ENCODE measurements at regions not wholly inside any gene's neighbourhood (a gene's known extent, or its start where the extent isn't known, plus 50 kb on each side); places are given as distances from the start of the nearest gene placed in this dataset.

DNA sequence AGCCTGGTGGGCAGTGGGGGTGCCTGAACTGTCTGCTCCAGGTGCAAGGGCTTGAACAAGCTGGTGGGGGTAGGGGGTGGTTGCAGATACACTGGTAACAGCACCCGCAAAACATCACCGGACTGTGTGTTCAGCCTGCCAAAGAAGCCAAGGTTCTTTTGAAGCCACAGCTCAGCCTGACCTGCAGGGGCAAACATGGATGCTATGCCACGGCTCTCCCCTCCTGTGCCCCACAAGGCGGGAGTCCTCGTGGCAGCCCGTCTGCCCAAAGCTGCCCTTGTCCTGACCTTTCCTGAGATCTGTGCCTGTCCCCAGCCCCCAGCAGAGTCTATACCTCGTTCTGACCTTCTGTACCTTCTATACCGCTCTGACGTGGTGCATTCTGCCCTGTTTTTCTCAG lies 285.7 kb downstream of the GLRX3 start:
- in situ Hi-C loops (cut with MboI; ENCODE audit: low pct_unique_long_range_greater_than_20kb, low sequenced_read_pairs, unreplicated experiment), result no loop called here
- DNase-seq (ENCODE audit: low spot score), result no peak
- TF ChIP-seq, protein P1, sequence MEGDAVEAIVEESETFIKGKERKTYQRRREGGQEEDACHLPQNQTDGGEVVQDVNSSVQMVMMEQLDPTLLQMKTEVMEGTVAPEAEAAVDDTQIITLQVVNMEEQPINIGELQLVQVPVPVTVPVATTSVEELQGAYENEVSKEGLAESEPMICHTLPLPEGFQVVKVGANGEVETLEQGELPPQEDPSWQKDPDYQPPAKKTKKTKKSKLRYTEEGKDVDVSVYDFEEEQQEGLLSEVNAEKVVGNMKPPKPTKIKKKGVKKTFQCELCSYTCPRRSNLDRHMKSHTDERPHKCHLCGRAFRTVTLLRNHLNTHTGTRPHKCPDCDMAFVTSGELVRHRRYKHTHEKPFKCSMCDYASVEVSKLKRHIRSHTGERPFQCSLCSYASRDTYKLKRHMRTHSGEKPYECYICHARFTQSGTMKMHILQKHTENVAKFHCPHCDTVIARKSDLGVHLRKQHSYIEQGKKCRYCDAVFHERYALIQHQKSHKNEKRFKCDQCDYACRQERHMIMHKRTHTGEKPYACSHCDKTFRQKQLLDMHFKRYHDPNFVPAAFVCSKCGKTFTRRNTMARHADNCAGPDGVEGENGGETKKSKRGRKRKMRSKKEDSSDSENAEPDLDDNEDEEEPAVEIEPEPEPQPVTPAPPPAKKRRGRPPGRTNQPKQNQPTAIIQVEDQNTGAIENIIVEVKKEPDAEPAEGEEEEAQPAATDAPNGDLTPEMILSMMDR (IDR thresholded peaks at IDR 0.05; ENCODE audit: extremely low read depth, insufficient read depth, missing control alignments), result no peak

DNA sequence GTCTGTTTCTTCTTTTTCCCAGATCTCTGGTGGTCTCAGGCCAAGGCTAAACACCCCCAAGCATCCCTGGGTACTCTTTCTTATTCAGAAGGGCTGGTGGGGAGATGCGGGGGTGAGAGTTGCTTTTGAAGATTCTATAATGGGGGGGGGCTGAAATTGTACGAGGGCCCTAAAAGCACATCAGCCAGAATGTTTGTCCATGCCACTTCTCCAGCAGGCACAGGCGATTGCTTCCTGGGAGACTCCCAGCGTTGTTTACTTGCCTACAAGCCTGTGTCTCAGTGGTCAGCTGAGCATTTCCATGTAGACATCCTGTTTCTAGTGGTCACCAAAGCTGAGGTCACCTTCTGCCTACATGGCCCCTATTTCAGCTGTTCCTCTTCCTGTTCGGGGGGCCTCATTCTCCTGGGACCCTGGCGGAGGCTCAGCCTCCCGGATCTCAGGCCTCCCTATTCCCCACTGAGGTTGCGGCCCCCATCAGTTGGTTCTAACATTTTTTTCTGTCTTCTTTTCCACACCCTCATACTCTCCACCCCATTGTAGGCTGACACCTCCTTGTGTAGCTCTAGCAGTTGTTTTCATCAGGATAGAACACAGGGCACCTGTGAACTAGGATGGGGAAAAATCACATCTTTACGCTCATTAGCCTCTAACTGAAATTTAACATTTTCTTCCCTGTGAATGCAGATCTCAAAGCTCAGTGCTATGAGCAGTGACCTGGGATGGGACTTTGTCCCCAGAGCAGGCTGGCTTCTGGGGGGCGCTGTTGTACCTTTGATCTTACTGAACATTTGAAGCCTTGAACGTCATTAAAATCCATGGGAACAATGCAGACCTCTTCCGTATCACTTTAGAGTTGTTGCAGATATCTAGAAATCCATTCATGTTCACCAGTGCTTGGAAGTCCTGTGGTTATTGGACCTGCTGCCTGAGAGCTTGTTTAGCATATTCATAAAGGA lies 286.5 kb downstream of the GLRX3 start:
- TF ChIP-seq, protein P1 (IDR thresholded peaks at IDR 0.05; ENCODE audit: extremely low read depth, insufficient read depth, missing control alignments), result no peak
- no peak for DNase-seq (ENCODE audit: low spot score)
- in situ Hi-C loops (cut with MboI; ENCODE audit: low pct_unique_long_range_greater_than_20kb, low sequenced_read_pairs, unreplicated experiment), result no loop called here

DNA sequence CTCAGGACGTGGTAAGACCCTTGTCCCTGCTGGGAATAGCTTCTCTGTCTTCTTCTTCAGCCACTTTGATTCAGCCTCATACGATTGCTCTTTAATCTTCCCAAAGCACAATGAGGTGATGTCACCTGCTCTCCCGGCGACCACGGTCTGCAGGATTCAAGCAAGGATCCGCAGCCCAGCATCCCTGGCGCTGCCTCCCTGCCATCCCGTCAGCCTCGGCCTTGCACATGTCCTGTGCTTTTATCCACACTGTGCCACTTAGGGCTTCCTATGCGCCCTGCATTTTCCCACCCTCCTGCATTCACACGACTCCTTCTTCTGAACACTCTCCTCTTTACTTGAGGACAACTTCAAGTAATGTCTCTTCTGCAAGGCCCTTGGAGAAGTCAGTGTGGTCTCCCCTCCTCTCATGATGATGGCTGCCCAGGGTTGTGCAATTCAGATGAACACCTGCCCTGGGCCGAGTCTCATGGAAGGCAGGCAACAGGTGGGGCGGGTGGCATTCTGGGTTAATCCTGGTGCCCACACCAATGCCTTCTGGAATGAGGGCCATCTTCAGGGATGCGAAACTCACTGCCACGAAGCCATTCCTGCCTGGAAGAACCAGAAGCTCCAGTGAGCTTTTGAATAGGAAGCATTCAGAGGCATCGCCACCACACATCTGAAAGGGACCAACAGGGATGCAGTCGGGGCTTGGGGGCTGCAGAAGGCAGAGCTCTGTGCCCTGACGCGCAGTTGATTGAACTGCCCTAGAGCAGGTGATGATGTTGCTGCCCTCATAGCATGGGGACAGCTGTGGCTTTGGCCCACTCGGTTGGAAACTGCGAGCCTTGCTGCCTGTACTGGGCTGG lies 287.5 kb downstream of the GLRX3 start:
- DNase-seq (ENCODE audit: low spot score), result no peak
- in situ Hi-C loops (cut with MboI; ENCODE audit: low pct_unique_long_range_greater_than_20kb, low sequenced_read_pairs, unreplicated experiment), result no loop called here
- TF ChIP-seq, protein P1 (IDR thresholded peaks at IDR 0.05; ENCODE audit: extremely low read depth, insufficient read depth, missing control alignments), result no peak

DNA sequence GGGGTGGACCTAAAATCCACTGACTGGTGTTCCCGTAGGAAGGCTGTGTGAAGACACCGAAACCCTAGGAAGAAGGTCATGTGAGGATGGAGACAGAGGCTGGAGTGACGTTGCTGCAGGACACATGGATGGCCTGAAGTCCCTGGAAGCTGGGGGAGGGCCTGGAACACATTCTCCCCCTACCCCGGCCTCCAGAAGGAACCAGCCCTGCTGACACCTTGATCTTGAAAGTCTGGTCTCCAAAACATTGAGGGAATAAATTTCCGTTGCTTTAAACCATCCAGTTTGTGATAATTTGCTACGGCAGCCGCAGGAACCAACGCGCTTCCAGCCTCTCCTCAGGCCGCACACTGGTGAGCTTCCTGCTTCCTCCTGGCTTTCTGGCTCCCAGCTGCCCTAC lies 288.2 kb downstream of the GLRX3 start:
- TF ChIP-seq, protein P1 (IDR thresholded peaks at IDR 0.05; ENCODE audit: extremely low read depth, insufficient read depth, missing control alignments), result no peak
- in situ Hi-C loops (cut with MboI; ENCODE audit: low pct_unique_long_range_greater_than_20kb, low sequenced_read_pairs, unreplicated experiment), result no loop called here
- no peak for DNase-seq (ENCODE audit: low spot score)

DNA sequence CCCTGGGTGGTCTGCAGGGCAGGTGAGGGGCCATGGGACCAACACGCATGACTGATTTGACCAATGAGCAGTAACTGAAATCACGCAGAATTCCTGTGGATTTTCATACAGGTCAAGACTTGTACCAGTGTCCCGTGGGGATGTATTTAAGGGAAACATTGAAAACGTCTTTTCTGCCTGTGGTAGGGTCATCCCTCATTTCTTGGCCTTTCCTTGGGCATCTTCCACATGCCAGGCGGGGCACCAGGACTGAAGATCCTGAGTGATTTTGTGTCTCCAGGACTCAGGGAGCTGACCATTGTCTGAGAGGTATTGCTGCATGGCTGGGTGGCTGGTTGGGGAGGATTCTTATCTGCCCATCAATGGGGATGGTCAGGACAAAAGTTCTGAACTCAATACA lies 289.0 kb downstream of the GLRX3 start:
- in situ Hi-C loops (cut with MboI; ENCODE audit: low pct_unique_long_range_greater_than_20kb, low sequenced_read_pairs, unreplicated experiment), result no loop called here
- TF ChIP-seq, protein P1 (IDR thresholded peaks at IDR 0.05; ENCODE audit: extremely low read depth, insufficient read depth, missing control alignments), result no peak

DNA sequence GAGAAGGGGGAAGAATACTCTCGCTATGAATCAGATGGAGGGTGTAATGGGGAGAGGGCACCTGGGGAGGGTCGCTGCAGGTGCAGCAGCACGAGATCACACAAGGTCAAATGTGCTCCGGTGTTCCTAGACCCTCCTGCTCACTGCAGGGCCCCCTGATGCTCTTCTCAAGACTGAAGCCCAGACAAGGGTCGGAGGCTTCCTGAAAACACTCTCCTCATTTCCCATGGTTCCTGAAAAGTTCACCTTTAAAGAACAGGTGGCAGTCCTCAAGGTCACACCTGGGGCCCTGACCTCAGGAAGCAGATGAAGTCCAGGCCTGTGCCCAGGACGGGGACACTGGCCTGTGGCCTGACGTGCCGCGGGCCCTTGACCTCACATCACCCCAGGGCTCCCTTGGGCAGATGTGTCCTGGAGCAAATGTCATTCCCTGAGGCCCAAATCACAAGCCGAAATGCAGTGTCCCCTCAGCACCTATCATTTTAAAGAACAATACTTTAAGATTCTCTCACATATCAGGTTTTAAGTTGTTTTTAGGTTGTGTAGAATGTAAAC lies 289.8 kb downstream of the GLRX3 start:
- DNase-seq (ENCODE audit: low spot score), result no peak
- in situ Hi-C loops (cut with MboI; ENCODE audit: low pct_unique_long_range_greater_than_20kb, low sequenced_read_pairs, unreplicated experiment), result no loop called here
- TF ChIP-seq, protein P1 (IDR thresholded peaks at IDR 0.05; ENCODE audit: extremely low read depth, insufficient read depth, missing control alignments), result no peak

More for the DNA sequence above, 289.0 kb downstream of the GLRX3 start:
- no peak for DNase-seq (ENCODE audit: low spot score)
